Upper lobe of left lung (tissue), 4 donors: ENCODE measurements at regions not wholly inside any gene's neighbourhood (a gene's known extent, or its start where the extent isn't known, plus 50 kb on each side); places are given as distances from the start of the nearest gene placed in this dataset.

ENCODE experiments used
- EP300 ChIP-seq, 4 donors: sonication (generic); formaldehyde crosslinking; IDR thresholded peaks; one replicate each; pipeline ENCODE4 v1.5.1; 2017; ENCODE audit warnings: antibody characterized with exemption in 4 of 4, control low read depth in 2 of 4
- POLR2A ChIP-seq, 4 donors: fragments of 450-650 bp; IDR thresholded peaks; one replicate each; pipeline ENCODE4 v1.5.1; 2016 to 2017; ENCODE audit warnings: antibody characterized with exemption in 4 of 4, mild to moderate bottlenecking in 2 of 4
- POLR2AphosphoS5 ChIP-seq, 2 donors: sonication (generic); formaldehyde crosslinking; IDR thresholded peaks; one replicate each; pipeline ENCODE4 v1.5.1; 2017; ENCODE audit warnings: antibody characterized with exemption in 2 of 2
- TF ChIP-seq, protein P1 (sequence below), 6 experiments: fragments of 450-650 bp in 4 of 6; fragments of 200-600 bp in 2 of 6; sonication (generic) in 2 of 6; IDR thresholded peaks; one replicate each; pipeline ENCODE4 v1.5.1; 2016 to 2019; ENCODE audit warnings: antibody characterized with exemption in 6 of 6

DNA sequence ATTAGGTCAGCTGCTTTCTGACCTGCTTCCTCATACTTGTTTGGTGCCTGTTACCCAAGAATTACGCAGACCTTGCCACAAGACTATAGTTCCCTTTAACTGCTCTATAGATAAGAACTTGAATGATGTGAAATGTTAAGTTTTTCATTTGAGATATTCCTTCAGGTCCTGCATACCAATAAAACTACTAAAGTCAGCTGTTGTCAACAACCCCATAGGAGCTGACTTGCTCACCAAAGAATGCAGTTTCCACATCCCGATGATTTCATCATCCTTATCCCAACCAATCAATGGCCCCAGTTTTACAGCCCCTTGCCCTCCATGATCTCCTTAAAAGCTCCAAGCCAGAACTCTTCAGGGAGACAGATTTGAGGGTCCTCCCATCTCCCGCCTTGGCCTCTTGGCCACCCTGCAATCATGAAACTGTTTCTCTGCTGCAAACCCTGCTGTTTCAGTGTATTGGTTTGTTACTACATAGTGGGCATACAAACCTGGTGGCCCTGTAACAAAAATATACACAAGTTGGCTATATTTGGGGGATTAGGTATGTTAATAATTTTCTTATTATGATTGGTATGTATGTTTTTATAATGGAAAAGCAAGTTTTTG is 396.3 kb upstream of the CHST9 start:
- TF ChIP-seq POLR2AphosphoS5 (IDR thresholded peaks at IDR 0.05) (no peak), EP300 (IDR thresholded peaks at IDR 0.05) (no peak), POLR2A (IDR thresholded peaks at IDR 0.05) (no peak)
- TF ChIP-seq, protein P1, sequence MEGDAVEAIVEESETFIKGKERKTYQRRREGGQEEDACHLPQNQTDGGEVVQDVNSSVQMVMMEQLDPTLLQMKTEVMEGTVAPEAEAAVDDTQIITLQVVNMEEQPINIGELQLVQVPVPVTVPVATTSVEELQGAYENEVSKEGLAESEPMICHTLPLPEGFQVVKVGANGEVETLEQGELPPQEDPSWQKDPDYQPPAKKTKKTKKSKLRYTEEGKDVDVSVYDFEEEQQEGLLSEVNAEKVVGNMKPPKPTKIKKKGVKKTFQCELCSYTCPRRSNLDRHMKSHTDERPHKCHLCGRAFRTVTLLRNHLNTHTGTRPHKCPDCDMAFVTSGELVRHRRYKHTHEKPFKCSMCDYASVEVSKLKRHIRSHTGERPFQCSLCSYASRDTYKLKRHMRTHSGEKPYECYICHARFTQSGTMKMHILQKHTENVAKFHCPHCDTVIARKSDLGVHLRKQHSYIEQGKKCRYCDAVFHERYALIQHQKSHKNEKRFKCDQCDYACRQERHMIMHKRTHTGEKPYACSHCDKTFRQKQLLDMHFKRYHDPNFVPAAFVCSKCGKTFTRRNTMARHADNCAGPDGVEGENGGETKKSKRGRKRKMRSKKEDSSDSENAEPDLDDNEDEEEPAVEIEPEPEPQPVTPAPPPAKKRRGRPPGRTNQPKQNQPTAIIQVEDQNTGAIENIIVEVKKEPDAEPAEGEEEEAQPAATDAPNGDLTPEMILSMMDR (IDR thresholded peaks at IDR 0.05): no peak
